ENCODE measurements at regions not wholly inside any gene's neighbourhood (a gene's known extent, or its start where the extent isn't known, plus 50 kb on each side); places are given as distances from the start of the nearest gene placed in this dataset.

DNA sequence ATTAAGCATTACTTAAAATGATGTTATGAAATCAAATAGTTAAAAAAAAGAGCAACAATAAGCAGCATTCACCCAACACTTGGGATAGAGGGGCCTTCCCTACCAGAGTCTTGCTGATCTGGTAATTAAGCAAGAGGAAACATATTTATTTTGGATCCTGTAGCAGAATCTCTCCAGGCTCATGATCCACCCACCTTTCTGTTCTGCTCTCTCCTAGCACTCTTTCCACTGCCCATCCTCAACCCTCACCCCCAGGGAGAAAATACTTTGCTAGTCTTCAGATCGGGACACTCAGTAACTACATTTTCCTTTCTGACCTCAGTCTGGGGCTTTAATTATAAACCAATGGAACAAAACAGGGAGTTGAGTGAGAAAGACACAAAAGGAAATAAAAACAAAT lies 1541.9 kb downstream of the AACS start:
- Mint-ChIP-seq H3K27me3 (ENCODE audit: low read depth in 2 of 2) (no peaks in the 10 kb centered on the region), H3K4me1 (peaks cover 0 to 5% of the 10 kb centered on the region in 2 donors), H3K9me3 (peaks cover 9 to 14% of the 10 kb centered on the region in 2 donors), H3K4me3 (no peak overlapping the region), H3K36me3 (no peaks in the 10 kb centered on the region), H3K27ac (no peak overlapping the region)
- no peak for DNase-seq
- Histone ChIP-seq H3K36me3 (ENCODE audit: control insufficient read depth, insufficient read depth, low read length) (no peaks in the 10 kb centered on the region), H3K4me1 (ENCODE audit: control insufficient read depth, insufficient read depth, low read length) (peaks cover 6% of the 10 kb centered on the region), H3K9me3 (ENCODE audit: control insufficient read depth, insufficient read depth, low read length) (peaks cover 10% of the 10 kb centered on the region), H3K27ac (ENCODE audit: low read length) (no peak overlapping the region), H3K4me3 (ENCODE audit: low read length) (no peak overlapping the region), H3K27me3 (ENCODE audit: control insufficient read depth, insufficient read depth, low read length) (no peaks in the 10 kb centered on the region)
- WGBS (ENCODE audit: insufficient coverage), result no CpG with 5 or more reads among the region's 1 CpG
- TF ChIP-seq, protein P1, sequence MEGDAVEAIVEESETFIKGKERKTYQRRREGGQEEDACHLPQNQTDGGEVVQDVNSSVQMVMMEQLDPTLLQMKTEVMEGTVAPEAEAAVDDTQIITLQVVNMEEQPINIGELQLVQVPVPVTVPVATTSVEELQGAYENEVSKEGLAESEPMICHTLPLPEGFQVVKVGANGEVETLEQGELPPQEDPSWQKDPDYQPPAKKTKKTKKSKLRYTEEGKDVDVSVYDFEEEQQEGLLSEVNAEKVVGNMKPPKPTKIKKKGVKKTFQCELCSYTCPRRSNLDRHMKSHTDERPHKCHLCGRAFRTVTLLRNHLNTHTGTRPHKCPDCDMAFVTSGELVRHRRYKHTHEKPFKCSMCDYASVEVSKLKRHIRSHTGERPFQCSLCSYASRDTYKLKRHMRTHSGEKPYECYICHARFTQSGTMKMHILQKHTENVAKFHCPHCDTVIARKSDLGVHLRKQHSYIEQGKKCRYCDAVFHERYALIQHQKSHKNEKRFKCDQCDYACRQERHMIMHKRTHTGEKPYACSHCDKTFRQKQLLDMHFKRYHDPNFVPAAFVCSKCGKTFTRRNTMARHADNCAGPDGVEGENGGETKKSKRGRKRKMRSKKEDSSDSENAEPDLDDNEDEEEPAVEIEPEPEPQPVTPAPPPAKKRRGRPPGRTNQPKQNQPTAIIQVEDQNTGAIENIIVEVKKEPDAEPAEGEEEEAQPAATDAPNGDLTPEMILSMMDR (IDR thresholded peaks at IDR 0.05), result no peak
- ATAC-seq, result no peak
- intact Hi-C loops (cut with micrococcal nuclease), result no loop called here

DNA sequence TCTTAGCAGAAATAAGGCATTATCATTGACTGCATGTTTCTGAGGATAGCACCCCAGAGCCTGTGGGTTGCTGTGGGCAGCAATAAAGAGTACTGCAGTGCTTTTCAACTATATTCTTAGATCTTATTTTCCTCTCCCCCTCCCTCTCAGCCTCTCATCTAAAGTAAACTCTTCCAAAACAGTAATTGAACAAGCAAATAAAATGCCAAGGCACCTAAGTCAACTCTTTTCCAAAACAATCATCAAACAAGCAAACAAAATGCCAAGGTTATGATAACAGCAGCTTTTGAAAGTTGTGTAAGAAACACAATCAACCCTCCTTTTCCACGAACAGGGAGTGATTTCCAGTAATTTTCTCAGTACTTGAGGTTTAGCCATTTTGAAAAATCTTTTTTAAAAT lies 1542.6 kb downstream of the AACS start:
- Mint-ChIP-seq H3K9me3 (peaks cover 11 to 14% of the 10 kb centered on the region in 2 donors), H3K4me3 (no peak overlapping the region), H3K36me3 (no peaks in the 10 kb centered on the region), H3K27me3 (ENCODE audit: low read depth in 2 of 2) (no peaks in the 10 kb centered on the region), H3K27ac (no peak overlapping the region), H3K4me1 (peaks cover 0 to 5% of the 10 kb centered on the region in 2 donors)
- H3K4me1 ChIP-seq (ENCODE audit: control insufficient read depth, insufficient read depth, low read length), result peaks cover 6% of the 10 kb centered on the region
- no CpG with 5 or more reads among the region's 1 CpG for whole genome bisulfite sequencing (ENCODE audit: insufficient coverage)
- H3K27ac ChIP-seq (ENCODE audit: low read length), result no peak overlapping the region
- TF ChIP-seq, protein P1 (IDR thresholded peaks at IDR 0.05), result no peak
- ATAC-seq, result no peak
- intact Hi-C loops (cut with micrococcal nuclease), result no loop called here
- DNase-seq, result no peak
- no peaks in the 10 kb centered on the region for H3K27me3 ChIP-seq (ENCODE audit: control insufficient read depth, insufficient read depth, low read length)
- H3K9me3 ChIP-seq (ENCODE audit: control insufficient read depth, insufficient read depth, low read length), result peaks cover 13% of the 10 kb centered on the region
- H3K4me3 ChIP-seq (ENCODE audit: low read length), result no peak overlapping the region
- H3K36me3 ChIP-seq (ENCODE audit: control insufficient read depth, insufficient read depth, low read length), result no peaks in the 10 kb centered on the region

DNA sequence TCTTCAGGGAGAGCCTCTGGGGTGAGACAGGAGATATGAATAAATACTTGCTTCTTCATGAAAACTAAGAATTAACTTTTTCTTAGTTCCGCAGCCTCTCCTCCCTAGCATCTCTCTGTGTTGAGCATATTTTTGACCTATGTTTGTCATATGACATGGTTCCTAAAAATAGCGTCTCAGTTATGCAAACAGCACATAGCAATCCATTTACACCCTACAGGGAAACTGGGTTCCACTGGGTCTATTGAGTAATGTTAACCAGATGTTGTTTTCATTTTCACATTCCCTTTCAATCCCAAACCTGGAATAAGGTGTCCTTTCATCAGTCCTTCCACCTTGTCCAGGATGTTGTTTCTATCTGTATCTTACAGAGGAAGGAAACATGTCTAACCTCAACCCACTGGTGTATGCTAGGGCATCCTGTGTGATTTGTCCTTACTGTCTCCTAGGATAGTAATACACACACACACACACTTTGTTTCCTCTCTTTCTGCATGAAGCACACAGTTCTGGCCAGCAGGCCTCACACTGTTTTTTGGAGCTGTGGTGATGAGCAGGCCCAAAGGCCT lies 1543.5 kb downstream of the AACS start:
- Histone ChIP-seq H3K36me3 (ENCODE audit: control insufficient read depth, insufficient read depth, low read length) (no peaks in the 10 kb centered on the region), H3K27ac (ENCODE audit: low read length) (no peak overlapping the region), H3K9me3 (ENCODE audit: control insufficient read depth, insufficient read depth, low read length) (peaks cover 17% of the 10 kb centered on the region), H3K4me1 (ENCODE audit: control insufficient read depth, insufficient read depth, low read length) (peaks cover 6% of the 10 kb centered on the region), H3K4me3 (ENCODE audit: low read length) (no peak overlapping the region), H3K27me3 (ENCODE audit: control insufficient read depth, insufficient read depth, low read length) (no peaks in the 10 kb centered on the region)
- H3K4me3 Mint-ChIP-seq, result no peak overlapping the region
- no peak overlapping the region for H3K27ac Mint-ChIP-seq
- H3K9me3 Mint-ChIP-seq, result peaks cover 11 to 16% of the 10 kb centered on the region in 2 donors
- WGBS (ENCODE audit: insufficient coverage), result 70% methylated on average over 2 of the region's 2 CpGs
- H3K27me3 Mint-ChIP-seq (ENCODE audit: low read depth in 2 of 2), result no peaks in the 10 kb centered on the region
- intact Hi-C loops (cut with micrococcal nuclease), result no loop called here
- DNase-seq (no peak), ATAC-seq (no peak)
- H3K4me1 Mint-ChIP-seq, result peaks cover 0 to 5% of the 10 kb centered on the region in 2 donors
- TF ChIP-seq, protein P1 (IDR thresholded peaks at IDR 0.05), result no peak
- no peaks in the 10 kb centered on the region for H3K36me3 Mint-ChIP-seq

- Mint-ChIP-seq H3K27ac (no peak overlapping the region), H3K27me3 (ENCODE audit: low read depth in 2 of 2) (no peaks in the 10 kb centered on the region), H3K4me3 (no peak overlapping the region), H3K36me3 (no peaks in the 10 kb centered on the region), H3K4me1 (no peaks in the 10 kb centered on the region), H3K9me3 (peaks cover 10 to 15% of the 10 kb centered on the region in 2 donors)
- Histone ChIP-seq H3K36me3 (ENCODE audit: control insufficient read depth, insufficient read depth, low read length) (no peaks in the 10 kb centered on the region), H3K27ac (ENCODE audit: low read length) (no peak overlapping the region), H3K27me3 (ENCODE audit: control insufficient read depth, insufficient read depth, low read length) (no peaks in the 10 kb centered on the region), H3K4me3 (ENCODE audit: low read length) (no peak overlapping the region), H3K9me3 (ENCODE audit: control insufficient read depth, insufficient read depth, low read length) (peaks cover 17% of the 10 kb centered on the region), H3K4me1 (ENCODE audit: control insufficient read depth, insufficient read depth, low read length) (no peaks in the 10 kb centered on the region)
- no peak for ATAC-seq
- intact Hi-C loops (cut with micrococcal nuclease), result no loop called here
- WGBS (ENCODE audit: insufficient coverage), result 93% methylated on average over 16 of the region's 16 CpGs
- TF ChIP-seq, protein P1 (IDR thresholded peaks at IDR 0.05), result no peak
- no peak for DNase-seq
These were observed 1551.2 kb downstream of the AACS start for GRCh38 chr12:126616441-126616840.

Measured in natural killer cell (primary cell).